ENCODE measurements at regions not wholly inside any gene's neighbourhood (a gene's known extent, or its start where the extent isn't known, plus 50 kb on each side); places are given as distances from the start of the nearest gene placed in this dataset.

GRCh38 chrX:5082705-5083104, 1146.0 kb downstream of the NLGN4X start:
- no peak overlapping the region for H3K4me2 ChIP-seq
- H3K4me1 ChIP-seq = no peaks in the 10 kb centered on the region
- H3K9me3 ChIP-seq = no peaks in the 10 kb centered on the region
- ChIA-PET CTCF (no interaction called here), POLR2A (no interaction called here)
- TF ChIP-seq MAZ (IDR thresholded peaks at IDR 0.05; ENCODE audit: borderline replicate concordance, low read depth, low read length) (no peak), ZFP36 (IDR thresholded peaks at IDR 0.05; ENCODE audit: borderline replicate concordance, partially characterized antibody) (no peak)
- WGBS (ENCODE audit: missing lambda C conversion rate) = 61% methylated on average over 3 of the region's 3 CpGs
- FAIRE-seq = no peak
- no peak for DNase-seq (ENCODE audit: low read depth in 1 of 2, low spot score in 1 of 2)
- ATAC-seq = no peak
- H3K4me3 ChIP-seq = no peak overlapping the region
- no peak overlapping the region for H3K27ac ChIP-seq

GRCh38 chrX:5080791-5081190, 1147.9 kb downstream of the NLGN4X start:
- ChIA-PET POLR2A (no interaction called here), CTCF (no interaction called here)
- Histone ChIP-seq H3K4me2 (no peak overlapping the region), H3K4me1 (no peaks in the 10 kb centered on the region), H3K9me3 (no peaks in the 10 kb centered on the region), H3K4me3 (no peak overlapping the region), H3K27ac (no peak overlapping the region)
- 10% methylated on average over 4 of the region's 4 CpGs for WGBS (ENCODE audit: missing lambda C conversion rate)
- peak; percentile 36 for FAIRE-seq
- ATAC-seq = no peak
- DNase-seq (ENCODE audit: low read depth in 1 of 2, low spot score in 1 of 2) = no peak
- TF ChIP-seq TP53 (CRISPR knock-in tag; IDR thresholded peaks at IDR 0.05) (no peak), CEBPB (IDR thresholded peaks at IDR 0.05) (no peak), JUNB (IDR thresholded peaks at IDR 0.05) (no peak), MAFK (IDR thresholded peaks at IDR 0.05; ENCODE audit: partially characterized antibody) (no peak), HOXB13 (CRISPR knock-in tag; IDR thresholded peaks at IDR 0.05; ENCODE audit: low read depth) (no peak), MAX (IDR thresholded peaks at IDR 0.05) (no peak), KDM1A (IDR thresholded peaks at IDR 0.05; ENCODE audit: low read depth) (no peak), NPAS2 (CRISPR knock-in tag; IDR thresholded peaks at IDR 0.05; ENCODE audit: borderline replicate concordance) (no peak), PBX3 (IDR thresholded peaks at IDR 0.05) (no peak), CBX8 (IDR thresholded peaks at IDR 0.05) (no peak), FOXS1 (CRISPR knock-in tag; IDR thresholded peaks at IDR 0.05) (no peak), RCOR1 (IDR thresholded peaks at IDR 0.05; ENCODE audit: low read depth, low read length) (no peak)

GRCh38 chrX:5068550-5068949, 1160.1 kb downstream of the NLGN4X start:
- peak; percentile 83 for FAIRE-seq
- TF ChIP-seq HMGXB4 (CRISPR knock-in tag; IDR thresholded peaks at IDR 0.05; ENCODE audit: borderline replicate concordance) = no peak
- TF ChIP-seq HOXB5 (CRISPR knock-in tag; IDR thresholded peaks at IDR 0.05) = no peak
- no peak for TF ChIP-seq JUNB (IDR thresholded peaks at IDR 0.05)
- no peak for TF ChIP-seq EHMT2 (IDR thresholded peaks at IDR 0.05; ENCODE audit: low read depth)
- ChIA-PET CTCF (interaction anchor here (0.5 kb wide), 1 partner anchor 45 kb away, joined by 3 read pairs; no protein-coding TSS in a partner anchor), POLR2A (no interaction called here)
- 10% methylated on average over 5 of the region's 5 CpGs for WGBS (ENCODE audit: missing lambda C conversion rate)
- no peaks in the 10 kb centered on the region for H3K9me3 ChIP-seq
- ATAC-seq = no peak
- no peak for DNase-seq (ENCODE audit: low read depth in 1 of 2, low spot score in 1 of 2)
- no peaks in the 10 kb centered on the region for H3K4me1 ChIP-seq
- H3K4me2 ChIP-seq = no peak overlapping the region
- no peak overlapping the region for H3K27ac ChIP-seq
- no peak overlapping the region for H3K4me3 ChIP-seq

GRCh38 chrX:5057786-5058185, 1170.9 kb downstream of the NLGN4X start:
- H3K4me1 ChIP-seq = no peaks in the 10 kb centered on the region
- H3K9me3 ChIP-seq = no peaks in the 10 kb centered on the region
- no peak for ATAC-seq
- no peak overlapping the region for H3K27ac ChIP-seq
- no peak for FAIRE-seq
- WGBS (ENCODE audit: missing lambda C conversion rate) = 22% methylated on average over 2 of the region's 2 CpGs
- POLR2A ChIA-PET = no interaction called here
- no peak overlapping the region for H3K4me3 ChIP-seq
- CTCF ChIA-PET = no interaction called here
- DNase-seq (ENCODE audit: low read depth in 1 of 2, low spot score in 1 of 2) = no peak
- H3K4me2 ChIP-seq = no peak overlapping the region
- TF ChIP-seq KDM1A (IDR thresholded peaks at IDR 0.05; ENCODE audit: low read depth) (no peak), HOXB5 (CRISPR knock-in tag; IDR thresholded peaks at IDR 0.05) (no peak), ZFP36 (IDR thresholded peaks at IDR 0.05; ENCODE audit: borderline replicate concordance, partially characterized antibody) (no peak), EHMT2 (IDR thresholded peaks at IDR 0.05; ENCODE audit: low read depth) (no peak), NR3C1 (IDR thresholded peaks at IDR 0.05) (no peak), HES2 (IDR thresholded peaks at IDR 0.05) (no peak), RFX5 (IDR thresholded peaks at IDR 0.05) (no peak), ELK1 (IDR thresholded peaks at IDR 0.05; ENCODE audit: low read depth, low read length) (no peak), MAZ (IDR thresholded peaks at IDR 0.05; ENCODE audit: borderline replicate concordance, low read depth, low read length) (no peak), CHD4 (IDR thresholded peaks at IDR 0.05; ENCODE audit: borderline replicate concordance) (no peak), HOXA7 (CRISPR knock-in tag; IDR thresholded peaks at IDR 0.05) (no peak), CEBPB (IDR thresholded peaks at IDR 0.05) (no peak), BHLHE40 (IDR thresholded peaks at IDR 0.05; ENCODE audit: low read depth, low read length) (no peak), ATOH8 (CRISPR knock-in tag; IDR thresholded peaks at IDR 0.05; ENCODE audit: low read depth) (no peak), EP300 (IDR thresholded peaks at IDR 0.05) (no peak), RNF2 (IDR thresholded peaks at IDR 0.05; ENCODE audit: borderline replicate concordance, low read depth) (no peak), RARB (CRISPR knock-in tag; IDR thresholded peaks at IDR 0.05) (no peak)

Data from A549 (cell line).